ENCODE measurements at regions not wholly inside any gene's neighbourhood (a gene's known extent, or its start where the extent isn't known, plus 50 kb on each side); places are given as distances from the start of the nearest gene placed in this dataset.

- TF ChIP-seq, protein P1, sequence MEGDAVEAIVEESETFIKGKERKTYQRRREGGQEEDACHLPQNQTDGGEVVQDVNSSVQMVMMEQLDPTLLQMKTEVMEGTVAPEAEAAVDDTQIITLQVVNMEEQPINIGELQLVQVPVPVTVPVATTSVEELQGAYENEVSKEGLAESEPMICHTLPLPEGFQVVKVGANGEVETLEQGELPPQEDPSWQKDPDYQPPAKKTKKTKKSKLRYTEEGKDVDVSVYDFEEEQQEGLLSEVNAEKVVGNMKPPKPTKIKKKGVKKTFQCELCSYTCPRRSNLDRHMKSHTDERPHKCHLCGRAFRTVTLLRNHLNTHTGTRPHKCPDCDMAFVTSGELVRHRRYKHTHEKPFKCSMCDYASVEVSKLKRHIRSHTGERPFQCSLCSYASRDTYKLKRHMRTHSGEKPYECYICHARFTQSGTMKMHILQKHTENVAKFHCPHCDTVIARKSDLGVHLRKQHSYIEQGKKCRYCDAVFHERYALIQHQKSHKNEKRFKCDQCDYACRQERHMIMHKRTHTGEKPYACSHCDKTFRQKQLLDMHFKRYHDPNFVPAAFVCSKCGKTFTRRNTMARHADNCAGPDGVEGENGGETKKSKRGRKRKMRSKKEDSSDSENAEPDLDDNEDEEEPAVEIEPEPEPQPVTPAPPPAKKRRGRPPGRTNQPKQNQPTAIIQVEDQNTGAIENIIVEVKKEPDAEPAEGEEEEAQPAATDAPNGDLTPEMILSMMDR (IDR thresholded peaks at IDR 0.05; ENCODE audit: poor library complexity): no peak
- TF ChIP-seq EZH2 (IDR thresholded peaks at IDR 0.05; ENCODE audit: borderline replicate concordance) (no peak), EZH2phosphoT487 (IDR thresholded peaks at IDR 0.05; ENCODE audit: low read depth, severe bottlenecking, unreplicated experiment) (no peak)
Observed at GRCh38 chr10:81792729-81793128, 82.3 kb upstream of the NRG3 start.
